WTC11 (cell line): ENCODE measurements at regions not wholly inside any gene's neighbourhood (a gene's known extent, or its start where the extent isn't known, plus 50 kb on each side); places are given as distances from the start of the nearest gene placed in this dataset.

Source experiments
- TF ChIP-seq, protein P1 (sequence below): fragments of 200-600 bp; IDR thresholded peaks from 2 replicates; pipeline ENCODE4 v1.8.0; 2022; ENCODE audit warnings: antibody characterized with exemption
- TF ChIP-seq, protein P2 (sequence below): sonication (generic); formaldehyde crosslinking; IDR thresholded peaks from 2 replicates; pipeline ENCODE4 v1.8.1; 2022; ENCODE audit warnings: low read depth, missing genetic modification reagents, borderline replicate concordance
- TF ChIP-seq, protein P3 (sequence below): sonication (generic); formaldehyde crosslinking; IDR thresholded peaks from 2 replicates; pipeline ENCODE4 v1.8.1; 2023; ENCODE audit warnings: mild to moderate bottlenecking, missing genetic modification reagents, moderate library complexity

DNA sequence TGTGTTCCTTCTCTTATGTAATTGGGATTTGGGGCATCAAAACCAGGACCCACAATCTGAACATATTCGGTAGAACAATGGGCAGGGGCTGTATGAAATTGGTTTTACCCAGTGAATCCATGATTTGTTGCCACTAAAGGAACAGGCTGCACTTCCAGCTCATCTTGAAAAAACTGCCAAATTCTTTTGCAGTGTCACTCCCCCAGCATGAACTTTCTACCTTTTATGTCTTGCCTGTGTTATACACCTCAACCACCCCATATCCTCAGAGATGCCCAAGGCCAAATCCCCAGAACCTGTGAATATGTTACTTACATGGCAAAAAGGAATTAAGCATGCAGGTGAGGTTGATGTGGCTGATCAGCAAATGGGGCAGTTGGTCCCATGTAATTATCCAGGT lies 280.2 kb upstream of the ECI2 start:
- TF ChIP-seq, protein P1, sequence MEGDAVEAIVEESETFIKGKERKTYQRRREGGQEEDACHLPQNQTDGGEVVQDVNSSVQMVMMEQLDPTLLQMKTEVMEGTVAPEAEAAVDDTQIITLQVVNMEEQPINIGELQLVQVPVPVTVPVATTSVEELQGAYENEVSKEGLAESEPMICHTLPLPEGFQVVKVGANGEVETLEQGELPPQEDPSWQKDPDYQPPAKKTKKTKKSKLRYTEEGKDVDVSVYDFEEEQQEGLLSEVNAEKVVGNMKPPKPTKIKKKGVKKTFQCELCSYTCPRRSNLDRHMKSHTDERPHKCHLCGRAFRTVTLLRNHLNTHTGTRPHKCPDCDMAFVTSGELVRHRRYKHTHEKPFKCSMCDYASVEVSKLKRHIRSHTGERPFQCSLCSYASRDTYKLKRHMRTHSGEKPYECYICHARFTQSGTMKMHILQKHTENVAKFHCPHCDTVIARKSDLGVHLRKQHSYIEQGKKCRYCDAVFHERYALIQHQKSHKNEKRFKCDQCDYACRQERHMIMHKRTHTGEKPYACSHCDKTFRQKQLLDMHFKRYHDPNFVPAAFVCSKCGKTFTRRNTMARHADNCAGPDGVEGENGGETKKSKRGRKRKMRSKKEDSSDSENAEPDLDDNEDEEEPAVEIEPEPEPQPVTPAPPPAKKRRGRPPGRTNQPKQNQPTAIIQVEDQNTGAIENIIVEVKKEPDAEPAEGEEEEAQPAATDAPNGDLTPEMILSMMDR = no peak
- TF ChIP-seq, protein P2, sequence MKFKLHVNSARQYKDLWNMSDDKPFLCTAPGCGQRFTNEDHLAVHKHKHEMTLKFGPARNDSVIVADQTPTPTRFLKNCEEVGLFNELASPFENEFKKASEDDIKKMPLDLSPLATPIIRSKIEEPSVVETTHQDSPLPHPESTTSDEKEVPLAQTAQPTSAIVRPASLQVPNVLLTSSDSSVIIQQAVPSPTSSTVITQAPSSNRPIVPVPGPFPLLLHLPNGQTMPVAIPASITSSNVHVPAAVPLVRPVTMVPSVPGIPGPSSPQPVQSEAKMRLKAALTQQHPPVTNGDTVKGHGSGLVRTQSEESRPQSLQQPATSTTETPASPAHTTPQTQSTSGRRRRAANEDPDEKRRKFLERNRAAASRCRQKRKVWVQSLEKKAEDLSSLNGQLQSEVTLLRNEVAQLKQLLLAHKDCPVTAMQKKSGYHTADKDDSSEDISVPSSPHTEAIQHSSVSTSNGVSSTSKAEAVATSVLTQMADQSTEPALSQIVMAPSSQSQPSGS (CRISPR knock-in tag) = no peak
- TF ChIP-seq, protein P3, sequence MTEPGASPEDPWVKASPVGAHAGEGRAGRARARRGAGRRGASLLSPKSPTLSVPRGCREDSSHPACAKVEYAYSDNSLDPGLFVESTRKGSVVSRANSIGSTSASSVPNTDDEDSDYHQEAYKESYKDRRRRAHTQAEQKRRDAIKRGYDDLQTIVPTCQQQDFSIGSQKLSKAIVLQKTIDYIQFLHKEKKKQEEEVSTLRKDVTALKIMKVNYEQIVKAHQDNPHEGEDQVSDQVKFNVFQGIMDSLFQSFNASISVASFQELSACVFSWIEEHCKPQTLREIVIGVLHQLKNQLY (CRISPR knock-in tag) = no peak
